Fibroblast of pulmonary artery (primary cell): ENCODE measurements at regions not wholly inside any gene's neighbourhood (a gene's known extent, or its start where the extent isn't known, plus 50 kb on each side); places are given as distances from the start of the nearest gene placed in this dataset.
"Not testable (repeated sequence)": the region's sequence is repeated elsewhere in the genome, so short reads cannot be mapped to it uniquely, and the experiment has no call there.

ENCODE experiments used
- DNase-seq: peaks from one replicate; pipeline ENCODE4 v3.0.0-alpha.2; 2010; ENCODE audit warnings: low read depth
- H3K4me3 ChIP-seq: replicated peaks from 2 replicates; pipeline ENCODE4 v1.5.1; 2011; ENCODE audit warnings: low read depth, mild to moderate bottlenecking, control low read depth, low read length, moderate library complexity
- TF ChIP-seq, protein P1 (sequence below): IDR thresholded peaks from 2 replicates; pipeline ENCODE4 v1.5.1; 2011; ENCODE audit warnings: mild to moderate bottlenecking, control low read depth, low read length, inconsistent platforms; ENCODE audit errors: missing control alignments

DNA sequence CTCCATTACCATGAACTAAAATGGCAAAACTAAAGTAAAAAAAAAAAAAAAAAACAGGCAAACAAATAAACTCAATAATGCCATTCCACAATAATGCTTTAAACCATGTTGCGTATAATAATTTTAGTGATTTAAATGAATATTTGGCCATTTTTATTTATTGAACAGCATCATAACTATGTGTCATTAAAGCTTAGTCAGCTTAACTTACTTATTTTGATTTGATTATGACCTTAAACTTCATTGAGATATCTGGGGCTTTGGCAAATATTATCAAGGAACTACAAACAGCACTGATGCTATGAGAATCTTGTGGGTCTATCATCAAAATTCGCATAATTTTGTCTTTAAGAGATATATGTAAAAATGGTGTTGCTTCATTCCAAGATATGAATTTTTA is 1610.3 kb upstream of the NUDT12 start:
- no peak for DNase-seq
- TF ChIP-seq, protein P1, sequence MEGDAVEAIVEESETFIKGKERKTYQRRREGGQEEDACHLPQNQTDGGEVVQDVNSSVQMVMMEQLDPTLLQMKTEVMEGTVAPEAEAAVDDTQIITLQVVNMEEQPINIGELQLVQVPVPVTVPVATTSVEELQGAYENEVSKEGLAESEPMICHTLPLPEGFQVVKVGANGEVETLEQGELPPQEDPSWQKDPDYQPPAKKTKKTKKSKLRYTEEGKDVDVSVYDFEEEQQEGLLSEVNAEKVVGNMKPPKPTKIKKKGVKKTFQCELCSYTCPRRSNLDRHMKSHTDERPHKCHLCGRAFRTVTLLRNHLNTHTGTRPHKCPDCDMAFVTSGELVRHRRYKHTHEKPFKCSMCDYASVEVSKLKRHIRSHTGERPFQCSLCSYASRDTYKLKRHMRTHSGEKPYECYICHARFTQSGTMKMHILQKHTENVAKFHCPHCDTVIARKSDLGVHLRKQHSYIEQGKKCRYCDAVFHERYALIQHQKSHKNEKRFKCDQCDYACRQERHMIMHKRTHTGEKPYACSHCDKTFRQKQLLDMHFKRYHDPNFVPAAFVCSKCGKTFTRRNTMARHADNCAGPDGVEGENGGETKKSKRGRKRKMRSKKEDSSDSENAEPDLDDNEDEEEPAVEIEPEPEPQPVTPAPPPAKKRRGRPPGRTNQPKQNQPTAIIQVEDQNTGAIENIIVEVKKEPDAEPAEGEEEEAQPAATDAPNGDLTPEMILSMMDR, result no peak
- H3K4me3 ChIP-seq, result no peak overlapping the region

DNA sequence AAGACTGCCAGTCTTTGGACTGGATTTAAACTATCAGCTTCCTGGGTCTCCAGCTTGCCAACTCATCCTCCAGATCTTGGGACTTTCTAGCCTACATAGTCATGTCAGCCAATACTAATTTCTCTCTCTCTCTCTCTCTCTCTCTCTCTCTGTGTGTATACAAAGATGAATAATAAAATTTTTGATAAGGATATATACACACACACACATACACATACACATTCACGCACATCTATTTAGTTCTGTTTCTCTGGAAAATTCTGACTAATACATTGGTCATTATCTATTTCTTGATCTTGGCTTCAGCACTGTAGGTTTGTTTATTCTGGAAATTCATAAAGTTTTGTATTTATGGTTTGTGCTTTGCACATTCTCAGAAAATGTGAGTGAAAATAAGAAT is 1606.2 kb upstream of the NUDT12 start:
- H3K4me3 ChIP-seq, result no peak overlapping the region
- no peak for DNase-seq
- TF ChIP-seq, protein P1, result no peak

DNA sequence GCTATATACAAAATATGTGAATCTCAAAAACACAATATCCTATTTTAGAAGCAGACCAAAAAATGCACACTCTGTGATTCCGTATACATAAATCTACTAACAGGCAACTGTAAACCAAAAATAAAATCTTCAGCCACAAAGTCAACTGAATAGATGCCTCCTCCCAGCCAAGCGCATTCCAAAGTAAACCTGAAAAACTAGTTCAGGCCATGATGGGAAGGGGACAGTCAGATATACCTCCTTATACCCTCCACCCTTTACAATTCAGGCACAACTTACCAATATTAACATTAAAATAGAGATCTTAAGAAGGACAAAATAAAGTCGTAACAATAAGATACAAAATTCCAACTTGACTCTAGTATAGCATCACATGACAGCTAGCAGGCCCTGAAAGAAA is 1604.5 kb upstream of the NUDT12 start:
- TF ChIP-seq, protein P1, result no peak
- no peak for DNase-seq

DNA sequence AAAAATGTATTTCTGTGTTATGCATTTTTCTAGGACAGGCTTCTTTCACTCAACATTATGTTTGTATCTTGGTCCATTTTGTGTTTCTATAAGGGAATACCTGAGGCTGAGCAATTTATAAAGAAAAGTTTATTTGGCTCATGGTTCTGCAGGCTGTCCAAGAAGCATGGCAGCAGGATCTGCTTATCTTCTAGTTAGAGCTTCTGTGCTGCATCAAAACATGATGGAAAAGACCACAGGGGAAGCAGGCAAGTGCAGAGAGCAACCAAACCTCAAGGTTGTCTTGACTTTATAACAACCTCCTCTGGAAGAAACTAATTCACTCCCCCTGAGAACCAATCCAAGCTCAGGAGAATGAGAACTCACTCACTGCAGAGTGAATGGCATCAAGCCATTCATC is 1601.0 kb upstream of the NUDT12 start:
- TF ChIP-seq, protein P1, result no peak
- DNase-seq, result no peak
- no peak overlapping the region for H3K4me3 ChIP-seq

More for the DNA sequence above, 1604.5 kb upstream of the NUDT12 start:
- no peak overlapping the region for H3K4me3 ChIP-seq

DNA sequence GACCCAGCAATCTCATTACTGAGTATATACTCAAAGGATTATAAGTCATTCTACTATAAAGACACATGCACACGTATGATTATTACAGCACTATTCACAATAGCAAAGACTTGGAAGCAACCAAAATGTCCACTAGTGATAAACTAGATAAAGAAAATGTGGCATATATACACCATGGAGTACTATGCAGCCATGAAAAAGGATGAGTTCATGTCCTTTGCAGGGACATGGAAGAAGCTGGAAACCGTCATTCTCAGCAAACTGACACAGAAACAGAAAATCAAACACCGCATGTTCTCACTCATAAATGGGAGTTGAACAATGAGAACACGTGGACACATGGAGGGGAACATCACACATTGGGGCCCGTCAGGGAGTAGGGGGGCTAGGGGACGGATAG is 1600.0 kb upstream of the NUDT12 start:
- not testable (repeated sequence) for H3K4me3 ChIP-seq, DNase-seq

DNA sequence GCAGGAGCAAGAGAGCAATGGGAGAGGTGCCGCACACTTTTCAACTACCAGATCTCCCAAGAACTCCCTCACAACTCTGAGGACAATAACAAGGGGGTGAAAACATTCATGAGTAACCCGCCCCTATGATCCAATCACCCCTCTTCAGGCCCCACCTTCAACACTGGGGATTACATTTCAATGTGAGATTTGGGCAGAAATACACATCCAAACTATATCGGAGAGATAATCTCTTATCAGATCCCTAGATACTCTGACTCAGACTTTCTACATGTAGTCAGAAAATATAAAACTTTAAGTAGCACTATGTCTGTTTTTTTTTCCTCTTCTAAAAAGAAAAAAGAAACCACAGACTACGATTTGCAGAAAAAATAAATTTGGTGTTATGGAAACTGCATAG is 1595.9 kb upstream of the NUDT12 start:
- TF ChIP-seq, protein P1, result no peak
- no peak for DNase-seq
- no peak overlapping the region for H3K4me3 ChIP-seq

DNA sequence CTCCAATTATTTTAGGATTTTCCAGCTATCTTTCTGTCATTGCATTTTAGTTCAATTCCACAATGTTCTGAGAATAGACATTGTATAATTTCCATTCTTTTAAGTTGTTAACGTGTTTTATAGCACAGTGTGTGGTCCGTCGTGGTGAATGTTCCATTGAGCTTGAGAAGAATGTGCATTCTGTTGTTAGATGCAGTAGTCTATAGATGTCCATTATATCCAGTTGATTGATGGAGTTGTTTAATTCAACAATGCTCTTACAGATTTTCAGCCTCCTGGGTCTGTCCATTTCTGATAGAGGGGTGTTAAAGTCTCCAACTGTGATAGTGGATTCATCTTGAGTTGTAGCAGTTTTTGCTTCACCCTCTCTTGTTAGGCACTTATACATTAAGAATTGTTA is 1587.7 kb upstream of the NUDT12 start:
- TF ChIP-seq, protein P1, result no peak
- no peak overlapping the region for H3K4me3 ChIP-seq
- DNase-seq, result no peak

DNA sequence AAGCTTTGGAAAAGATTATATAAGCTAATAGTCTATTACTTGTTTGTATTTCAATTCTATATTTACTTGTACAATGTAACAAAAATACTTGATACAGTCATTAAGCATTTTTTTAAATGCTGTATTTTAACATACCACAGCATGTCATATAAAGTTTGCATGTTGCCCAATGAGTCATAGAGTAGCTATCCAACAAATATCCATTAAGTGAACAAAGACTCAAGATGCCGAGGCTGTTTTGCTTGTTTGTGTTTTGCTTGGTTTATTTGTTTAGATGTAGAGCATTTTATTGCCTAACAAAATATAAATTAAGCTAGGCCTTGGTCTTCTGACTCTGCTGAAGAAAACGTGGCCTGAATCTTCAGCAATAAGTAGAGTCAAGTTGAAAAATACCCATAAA is 1584.3 kb upstream of the NUDT12 start:
- DNase-seq, result no peak
- TF ChIP-seq, protein P1, result no peak
- H3K4me3 ChIP-seq, result no peak overlapping the region
